ENCODE measurements at regions not wholly inside any gene's neighbourhood (a gene's known extent, or its start where the extent isn't known, plus 50 kb on each side); places are given as distances from the start of the nearest gene placed in this dataset.

- no peaks in the 10 kb centered on the region for H3K36me3 ChIP-seq (ENCODE audit: control insufficient read depth, insufficient read depth, low read length)
- DNase-seq, result no peak
- H3K27me3 ChIP-seq (ENCODE audit: control insufficient read depth, insufficient read depth, low read length), result no peaks in the 10 kb centered on the region
- WGBS (ENCODE audit: insufficient coverage, low lambda C conversion rate), result 100% methylated on average over 1 of the region's 2 CpGs
- H3K9me3 ChIP-seq (ENCODE audit: control insufficient read depth, low read depth, low read length), result no peaks in the 10 kb centered on the region
- H3K27ac ChIP-seq (ENCODE audit: low read length), result no peak overlapping the region
- no peaks in the 10 kb centered on the region for H3K4me1 ChIP-seq (ENCODE audit: control insufficient read depth, insufficient read depth, low read length)
- no peak overlapping the region for H3K4me3 ChIP-seq (ENCODE audit: low read length)
Observed at GRCh38 chr5:165152058-165152457, 1646.6 kb downstream of the MAT2B start.

- DNase-seq, result no peak
- Histone ChIP-seq H3K27me3 (ENCODE audit: control insufficient read depth, insufficient read depth, low read length) (no peaks in the 10 kb centered on the region), H3K9me3 (ENCODE audit: control insufficient read depth, low read depth, low read length) (no peaks in the 10 kb centered on the region), H3K4me1 (ENCODE audit: control insufficient read depth, insufficient read depth, low read length) (no peaks in the 10 kb centered on the region), H3K27ac (ENCODE audit: low read length) (no peak overlapping the region), H3K4me3 (ENCODE audit: low read length) (no peak overlapping the region), H3K36me3 (ENCODE audit: control insufficient read depth, insufficient read depth, low read length) (no peaks in the 10 kb centered on the region)
- 40% methylated on average over 1 of the region's 1 CpG for WGBS (ENCODE audit: insufficient coverage, low lambda C conversion rate)
Observed at GRCh38 chr5:165157219-165157618, 1651.8 kb downstream of the MAT2B start.

- Histone ChIP-seq H3K4me1 (ENCODE audit: control insufficient read depth, insufficient read depth, low read length) (no peaks in the 10 kb centered on the region), H3K4me3 (ENCODE audit: low read length) (no peak overlapping the region), H3K36me3 (ENCODE audit: control insufficient read depth, insufficient read depth, low read length) (no peaks in the 10 kb centered on the region), H3K27me3 (ENCODE audit: control insufficient read depth, insufficient read depth, low read length) (no peaks in the 10 kb centered on the region), H3K27ac (ENCODE audit: low read length) (no peak overlapping the region), H3K9me3 (ENCODE audit: control insufficient read depth, low read depth, low read length) (no peaks in the 10 kb centered on the region)
- no peak for DNase-seq
- no CpG with 5 or more reads among the region's 6 CpGs for WGBS (ENCODE audit: insufficient coverage, low lambda C conversion rate)
Observed at GRCh38 chr5:165161204-165161603, 1655.8 kb downstream of the MAT2B start.

- Histone ChIP-seq H3K27me3 (ENCODE audit: control insufficient read depth, insufficient read depth, low read length) (no peaks in the 10 kb centered on the region), H3K4me3 (ENCODE audit: low read length) (no peak overlapping the region), H3K27ac (ENCODE audit: low read length) (no peak overlapping the region), H3K9me3 (ENCODE audit: control insufficient read depth, low read depth, low read length) (no peaks in the 10 kb centered on the region), H3K36me3 (ENCODE audit: control insufficient read depth, insufficient read depth, low read length) (no peaks in the 10 kb centered on the region), H3K4me1 (ENCODE audit: control insufficient read depth, insufficient read depth, low read length) (no peaks in the 10 kb centered on the region)
- no peak for DNase-seq
- no CpG with 5 or more reads among the region's 2 CpGs for WGBS (ENCODE audit: insufficient coverage, low lambda C conversion rate)
Observed at GRCh38 chr5:165163861-165164260, 1658.4 kb downstream of the MAT2B start.

GRCh38 chr5:165173651-165174050 is 1668.2 kb downstream of the MAT2B start:
- H3K9me3 ChIP-seq (ENCODE audit: control insufficient read depth, low read depth, low read length), result no peaks in the 10 kb centered on the region

GRCh38 chr5:165175041-165175440 is 1669.6 kb downstream of the MAT2B start:
- H3K27ac ChIP-seq (ENCODE audit: low read length), result no peak overlapping the region
- H3K4me1 ChIP-seq (ENCODE audit: control insufficient read depth, insufficient read depth, low read length), result no peaks in the 10 kb centered on the region
- H3K4me3 ChIP-seq (ENCODE audit: low read length), result no peak overlapping the region
- no CpG with 5 or more reads among the region's 2 CpGs for WGBS (ENCODE audit: insufficient coverage, low lambda C conversion rate)
- no peaks in the 10 kb centered on the region for H3K27me3 ChIP-seq (ENCODE audit: control insufficient read depth, insufficient read depth, low read length)
- H3K36me3 ChIP-seq (ENCODE audit: control insufficient read depth, insufficient read depth, low read length), result no peaks in the 10 kb centered on the region
- no peak for DNase-seq
- no peaks in the 10 kb centered on the region for H3K9me3 ChIP-seq (ENCODE audit: control insufficient read depth, low read depth, low read length)

More at GRCh38 chr5:165173651-165174050, 1668.2 kb downstream of the MAT2B start:
- no peaks in the 10 kb centered on the region for H3K27me3 ChIP-seq (ENCODE audit: control insufficient read depth, insufficient read depth, low read length)
- H3K4me3 ChIP-seq (ENCODE audit: low read length), result no peak overlapping the region
- no peaks in the 10 kb centered on the region for H3K4me1 ChIP-seq (ENCODE audit: control insufficient read depth, insufficient read depth, low read length)
- 100% methylated on average over 1 of the region's 2 CpGs for WGBS (ENCODE audit: insufficient coverage, low lambda C conversion rate)
- DNase-seq, result no peak
- no peak overlapping the region for H3K27ac ChIP-seq (ENCODE audit: low read length)
- H3K36me3 ChIP-seq (ENCODE audit: control insufficient read depth, insufficient read depth, low read length), result no peaks in the 10 kb centered on the region

GRCh38 chr5:165184183-165184582 is 1678.8 kb downstream of the MAT2B start:
- Histone ChIP-seq H3K27me3 (ENCODE audit: control insufficient read depth, insufficient read depth, low read length) (no peaks in the 10 kb centered on the region), H3K27ac (ENCODE audit: low read length) (no peak overlapping the region), H3K9me3 (ENCODE audit: control insufficient read depth, low read depth, low read length) (peaks cover 4% of the 10 kb centered on the region), H3K36me3 (ENCODE audit: control insufficient read depth, insufficient read depth, low read length) (no peaks in the 10 kb centered on the region), H3K4me3 (ENCODE audit: low read length) (no peak overlapping the region), H3K4me1 (ENCODE audit: control insufficient read depth, insufficient read depth, low read length) (no peaks in the 10 kb centered on the region)
- WGBS (ENCODE audit: insufficient coverage, low lambda C conversion rate), result no CpG with 5 or more reads among the region's 2 CpGs
- no peak for DNase-seq

GRCh38 chr5:165185716-165186115 is 1680.3 kb downstream of the MAT2B start:
- no peaks in the 10 kb centered on the region for H3K27me3 ChIP-seq (ENCODE audit: control insufficient read depth, insufficient read depth, low read length)
- H3K4me3 ChIP-seq (ENCODE audit: low read length), result no peak overlapping the region
- no peaks in the 10 kb centered on the region for H3K4me1 ChIP-seq (ENCODE audit: control insufficient read depth, insufficient read depth, low read length)
- peaks cover 4% of the 10 kb centered on the region for H3K9me3 ChIP-seq (ENCODE audit: control insufficient read depth, low read depth, low read length)
- H3K27ac ChIP-seq (ENCODE audit: low read length), result no peak overlapping the region
- DNase-seq, result no peak
- no CpG with 5 or more reads among the region's 2 CpGs for WGBS (ENCODE audit: insufficient coverage, low lambda C conversion rate)
- no peaks in the 10 kb centered on the region for H3K36me3 ChIP-seq (ENCODE audit: control insufficient read depth, insufficient read depth, low read length)

- Histone ChIP-seq H3K27me3 (ENCODE audit: control insufficient read depth, insufficient read depth, low read length) (no peaks in the 10 kb centered on the region), H3K36me3 (ENCODE audit: control insufficient read depth, insufficient read depth, low read length) (no peaks in the 10 kb centered on the region), H3K9me3 (ENCODE audit: control insufficient read depth, low read depth, low read length) (peaks cover 4% of the 10 kb centered on the region), H3K4me1 (ENCODE audit: control insufficient read depth, insufficient read depth, low read length) (no peaks in the 10 kb centered on the region), H3K27ac (ENCODE audit: low read length) (no peak overlapping the region), H3K4me3 (ENCODE audit: low read length) (no peak overlapping the region)
- no peak for DNase-seq
Observed at GRCh38 chr5:165187815-165188214, 1682.4 kb downstream of the MAT2B start.

- Histone ChIP-seq H3K4me1 (ENCODE audit: control insufficient read depth, insufficient read depth, low read length) (no peaks in the 10 kb centered on the region), H3K36me3 (ENCODE audit: control insufficient read depth, insufficient read depth, low read length) (no peaks in the 10 kb centered on the region), H3K4me3 (ENCODE audit: low read length) (no peak overlapping the region), H3K27ac (ENCODE audit: low read length) (no peak overlapping the region), H3K27me3 (ENCODE audit: control insufficient read depth, insufficient read depth, low read length) (no peaks in the 10 kb centered on the region), H3K9me3 (ENCODE audit: control insufficient read depth, low read depth, low read length) (peaks cover 4% of the 10 kb centered on the region)
- WGBS (ENCODE audit: insufficient coverage, low lambda C conversion rate), result no CpG with 5 or more reads among the region's 1 CpG
- DNase-seq, result no peak
Observed at GRCh38 chr5:165188556-165189175, 1683.2 kb downstream of the MAT2B start.

- Histone ChIP-seq H3K4me1 (ENCODE audit: control insufficient read depth, insufficient read depth, low read length) (no peaks in the 10 kb centered on the region), H3K4me3 (ENCODE audit: low read length) (no peak overlapping the region), H3K36me3 (ENCODE audit: control insufficient read depth, insufficient read depth, low read length) (no peaks in the 10 kb centered on the region), H3K9me3 (ENCODE audit: control insufficient read depth, low read depth, low read length) (no peaks in the 10 kb centered on the region), H3K27ac (ENCODE audit: low read length) (no peak overlapping the region), H3K27me3 (ENCODE audit: control insufficient read depth, insufficient read depth, low read length) (no peaks in the 10 kb centered on the region)
- 96% methylated on average over 3 of the region's 3 CpGs for WGBS (ENCODE audit: insufficient coverage, low lambda C conversion rate)
- DNase-seq, result no peak
Observed at GRCh38 chr5:165196961-165197360, 1691.5 kb downstream of the MAT2B start.
